A673 (cell line): ENCODE measurements at regions not wholly inside any gene's neighbourhood (a gene's known extent, or its start where the extent isn't known, plus 50 kb on each side); places are given as distances from the start of the nearest gene placed in this dataset.

Experiments
- BruUV-seq: library from RNA; stranded (reverse); fragments of 400-500 nt; replicated peaks from 2 replicates; lab custom pipeline; 2021; lab: Mats Ljungman, UMichigan
- CTCF ChIA-PET: fragments of 300-600 bp; sonication (Branson Sonifier 250); formaldehyde crosslinking; loops from one replicate; lab custom pipeline; 2022; ENCODE audit warnings: antibody characterized with exemption; lab: Charles Lee
- POLR2A ChIA-PET: fragments of 300-600 bp; sonication (Branson Sonifier 250); formaldehyde crosslinking; loops from one replicate; lab custom pipeline; 2022; ENCODE audit warnings: antibody characterized with exemption; ENCODE audit not compliant: low non-redundant PET; lab: Charles Lee
- DNase-seq: peaks from one replicate; pipeline ENCODE4 v3.0.0-alpha.2; 2015; ENCODE audit warnings: low spot score
- H3K27ac ChIP-seq: fragments of 200-600 bp; sonication (generic); 2 replicates; pipeline ENCODE4 v1.5.1; 2016; ENCODE audit warnings: mixed run types, low read depth, mild to moderate bottlenecking, mixed read lengths, antibody characterized with exemption, low read length; ENCODE audit not compliant: poor library complexity, severe bottlenecking
- H3K27me3 ChIP-seq: fragments of 200-600 bp; sonication (generic); replicated peaks from 2 replicates; pipeline ENCODE4 v1.6.1; 2017; ENCODE audit warnings: mixed run types, low read depth, mild to moderate bottlenecking, mixed read lengths, antibody characterized with exemption, low read length; ENCODE audit not compliant: insufficient read depth, poor library complexity
- H3K36me3 ChIP-seq: fragments of 200-600 bp; sonication (generic); 2 replicates; pipeline ENCODE4 v1.6.1; 2016; ENCODE audit warnings: mixed run types, mild to moderate bottlenecking, mixed read lengths, antibody characterized with exemption, low read length; ENCODE audit not compliant: insufficient read depth, poor library complexity, severe bottlenecking
- H3K4me1 ChIP-seq: fragments of 200-600 bp; sonication (generic); 2 replicates; pipeline ENCODE4 v1.6.1; 2017; ENCODE audit warnings: mixed run types, mild to moderate bottlenecking, mixed read lengths, antibody characterized with exemption, low read length; ENCODE audit not compliant: insufficient read depth, poor library complexity, severe bottlenecking
- H3K4me3 ChIP-seq: fragments of 200-600 bp; sonication (generic); 2 replicates; pipeline ENCODE4 v1.5.1; 2016; ENCODE audit warnings: low read depth, mixed run types, mild to moderate bottlenecking, mixed read lengths, low read length; ENCODE audit not compliant: poor library complexity, severe bottlenecking
- H3K9me3 ChIP-seq: fragments of 200-600 bp; sonication (generic); 2 replicates; pipeline ENCODE4 v1.6.1; 2016; ENCODE audit warnings: mixed run types, low read depth, mild to moderate bottlenecking, mixed read lengths, antibody characterized with exemption, low read length; ENCODE audit not compliant: poor library complexity, severe bottlenecking
- EZH2 ChIP-seq: fragments of 200-600 bp; sonication (generic); IDR thresholded peaks from 2 replicates; pipeline ENCODE4 v1.6.1; 2017; ENCODE audit warnings: borderline replicate concordance, low read depth, mild to moderate bottlenecking, mixed read lengths, antibody characterized with exemption, low read length; ENCODE audit not compliant: poor library complexity, severe bottlenecking
- intact Hi-C: fragments of 100-400 bp; cut with micrococcal nuclease; formaldehyde crosslinking; loops from one replicate; pipeline ENCODE4 v1.10.0; 2022; ENCODE audit not compliant: unreplicated experiment
- TF ChIP-seq, protein P1 (sequence below): fragments of 300-800, 200-600 bp; sonication (generic); conservative IDR thresholded peaks from 2 replicates; pipeline ENCODE4 v1.5.1; 2017; ENCODE audit warnings: low read depth, mild to moderate bottlenecking, antibody characterized with exemption, low read length, moderate library complexity, mixed read lengths

DNA sequence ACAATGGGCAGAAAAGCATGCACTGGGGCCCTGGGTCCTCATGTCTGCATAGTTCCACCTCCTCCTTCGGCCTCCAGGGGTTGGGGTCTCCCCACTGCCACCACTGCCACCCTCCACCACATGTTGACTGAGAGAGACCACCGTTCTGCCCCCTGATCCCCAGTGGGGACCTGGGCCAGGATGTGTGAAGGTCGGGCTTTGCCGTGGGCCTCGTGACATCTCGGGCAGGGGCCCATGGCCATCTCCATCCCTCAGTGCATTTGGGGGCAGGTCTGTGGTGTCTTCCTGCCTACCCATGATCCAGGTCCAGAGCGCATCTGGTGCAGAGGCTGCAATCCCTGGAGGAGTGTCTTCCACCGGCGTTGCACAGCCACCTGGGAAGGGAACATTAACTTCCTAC lies 166.8 kb upstream of the POU3F3 start:
- Histone ChIP-seq H3K4me1 (no peaks in the 10 kb centered on the region), H3K27ac (no peak overlapping the region), H3K36me3 (no peaks in the 10 kb centered on the region), H3K27me3 (no peaks in the 10 kb centered on the region), H3K4me3 (no peak overlapping the region), H3K9me3 (no peaks in the 10 kb centered on the region)
- ChIA-PET CTCF (no interaction called here), POLR2A (no interaction called here)
- BruUV-seq, result no TSS peak
- TF ChIP-seq, protein P1, sequence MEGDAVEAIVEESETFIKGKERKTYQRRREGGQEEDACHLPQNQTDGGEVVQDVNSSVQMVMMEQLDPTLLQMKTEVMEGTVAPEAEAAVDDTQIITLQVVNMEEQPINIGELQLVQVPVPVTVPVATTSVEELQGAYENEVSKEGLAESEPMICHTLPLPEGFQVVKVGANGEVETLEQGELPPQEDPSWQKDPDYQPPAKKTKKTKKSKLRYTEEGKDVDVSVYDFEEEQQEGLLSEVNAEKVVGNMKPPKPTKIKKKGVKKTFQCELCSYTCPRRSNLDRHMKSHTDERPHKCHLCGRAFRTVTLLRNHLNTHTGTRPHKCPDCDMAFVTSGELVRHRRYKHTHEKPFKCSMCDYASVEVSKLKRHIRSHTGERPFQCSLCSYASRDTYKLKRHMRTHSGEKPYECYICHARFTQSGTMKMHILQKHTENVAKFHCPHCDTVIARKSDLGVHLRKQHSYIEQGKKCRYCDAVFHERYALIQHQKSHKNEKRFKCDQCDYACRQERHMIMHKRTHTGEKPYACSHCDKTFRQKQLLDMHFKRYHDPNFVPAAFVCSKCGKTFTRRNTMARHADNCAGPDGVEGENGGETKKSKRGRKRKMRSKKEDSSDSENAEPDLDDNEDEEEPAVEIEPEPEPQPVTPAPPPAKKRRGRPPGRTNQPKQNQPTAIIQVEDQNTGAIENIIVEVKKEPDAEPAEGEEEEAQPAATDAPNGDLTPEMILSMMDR, result no peak
- no peak for TF ChIP-seq EZH2
- DNase-seq, result no peak
- intact Hi-C loops, result no loop called here

DNA sequence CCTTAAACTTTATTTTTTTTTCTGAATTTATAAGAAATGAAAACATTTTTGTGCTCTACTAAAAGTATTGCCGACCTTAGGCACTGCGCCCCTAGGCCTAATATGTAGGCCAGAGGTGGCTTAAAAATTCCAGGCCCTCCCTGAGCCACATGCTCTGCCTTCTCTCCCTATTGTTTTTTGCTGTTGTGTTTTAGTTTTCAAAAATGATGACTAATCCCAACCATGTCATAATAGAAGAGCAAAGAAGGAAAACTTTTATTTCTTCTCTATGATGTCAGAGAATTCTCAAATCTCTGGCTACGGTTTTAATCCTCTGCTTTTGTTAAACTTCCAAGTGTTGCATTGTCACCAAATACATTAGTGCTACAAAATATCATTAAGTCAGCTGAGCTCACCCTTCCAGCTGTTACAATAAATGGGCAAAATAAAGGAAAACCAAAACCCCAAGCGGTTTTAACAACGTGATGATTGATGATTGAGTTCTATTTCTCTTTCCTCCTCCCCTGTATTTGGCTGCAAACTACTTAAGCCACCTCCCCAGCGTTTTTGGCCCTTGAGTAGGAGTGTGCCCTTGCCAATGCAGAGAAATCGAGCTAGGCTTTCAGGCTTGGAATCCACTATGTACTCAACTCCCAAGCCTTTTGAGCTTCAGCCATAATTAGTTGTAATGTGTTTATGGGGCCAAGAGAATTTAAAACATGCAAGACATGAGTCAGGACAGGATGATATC lies 163.5 kb upstream of the POU3F3 start:
- Histone ChIP-seq H3K4me3 (no peak overlapping the region), H3K27me3 (no peaks in the 10 kb centered on the region), H3K27ac (no peak overlapping the region), H3K9me3 (no peaks in the 10 kb centered on the region), H3K36me3 (no peaks in the 10 kb centered on the region), H3K4me1 (no peaks in the 10 kb centered on the region)
- ChIA-PET POLR2A (no interaction called here), CTCF (no interaction called here)
- no peak for DNase-seq
- BruUV-seq, result no TSS peak
- TF ChIP-seq EZH2, result no peak
- TF ChIP-seq, protein P1, result no peak
- intact Hi-C loops, result no loop called here

DNA sequence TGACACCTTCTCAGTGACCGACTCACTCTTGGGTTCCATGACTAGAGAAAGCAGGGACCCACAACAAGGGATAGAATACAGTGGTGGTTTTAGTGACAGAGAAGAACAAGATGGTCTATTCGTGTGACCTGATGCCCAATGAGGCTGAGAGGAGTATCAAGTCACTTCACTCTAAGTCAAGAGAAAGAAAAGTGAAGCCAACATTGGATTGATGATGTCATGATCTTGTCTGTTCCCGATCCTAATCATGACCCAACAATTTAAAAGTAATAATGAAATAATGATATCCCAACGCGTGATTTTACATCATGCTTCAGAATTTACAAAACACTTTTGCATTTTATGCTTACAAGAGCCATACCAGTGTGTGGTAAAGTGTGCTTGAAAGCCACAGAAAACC lies 155.6 kb upstream of the POU3F3 start:
- ChIA-PET CTCF (no interaction called here), POLR2A (no interaction called here)
- Histone ChIP-seq H3K9me3 (no peaks in the 10 kb centered on the region), H3K27ac (no peak overlapping the region), H3K27me3 (no peaks in the 10 kb centered on the region), H3K4me3 (no peak overlapping the region), H3K36me3 (no peaks in the 10 kb centered on the region), H3K4me1 (no peaks in the 10 kb centered on the region)
- DNase-seq, result no peak
- intact Hi-C loops, result no loop called here
- BruUV-seq, result no TSS peak
- no peak for TF ChIP-seq EZH2
